ENCODE measurements at regions not wholly inside any gene's neighbourhood (a gene's known extent, or its start where the extent isn't known, plus 50 kb on each side); places are given as distances from the start of the nearest gene placed in this dataset.
A peak's percentile ranks its signal among the peaks of the same experiment; 100 is the strongest.

GRCh38 chr3:55183201-55183600, 255.3 kb upstream of the LRTM1 start:
- DNase-seq (ENCODE audit: low spot score) (no peak), FAIRE-seq (no peak)

GRCh38 chr3:55180936-55181535, 253.2 kb upstream of the LRTM1 start:
- FAIRE-seq = peak; percentile 47
- DNase-seq (ENCODE audit: low spot score) = no peak

- no peak for FAIRE-seq
- no peak for DNase-seq (ENCODE audit: low spot score)
Observed at GRCh38 chr3:55180161-55180560, 252.3 kb upstream of the LRTM1 start.

- DNase-seq (ENCODE audit: low spot score) = no peak
- FAIRE-seq = no peak
Observed at GRCh38 chr3:55178336-55178735, 250.5 kb upstream of the LRTM1 start.

- no peak for FAIRE-seq
- no peak for DNase-seq (ENCODE audit: low spot score)
Observed at GRCh38 chr3:55177749-55178148, 249.9 kb upstream of the LRTM1 start.

- DNase-seq (ENCODE audit: low spot score) (no peak), FAIRE-seq (no peak)
Observed at GRCh38 chr3:55175423-55175822, 247.6 kb upstream of the LRTM1 start.

- FAIRE-seq (no peak), DNase-seq (ENCODE audit: low spot score) (no peak)
Observed at GRCh38 chr3:55174747-55175146, 246.9 kb upstream of the LRTM1 start.

GRCh38 chr3:55173504-55173903, 245.6 kb upstream of the LRTM1 start:
- no peak for DNase-seq (ENCODE audit: low spot score)

GRCh38 chr3:55172913-55173312, 245.1 kb upstream of the LRTM1 start:
- DNase-seq (ENCODE audit: low spot score) (no peak), FAIRE-seq (no peak)

More at GRCh38 chr3:55173504-55173903, 245.6 kb upstream of the LRTM1 start:
- no peak for FAIRE-seq

GRCh38 chr3:55170444-55170843, 242.6 kb upstream of the LRTM1 start:
- DNase-seq (ENCODE audit: low spot score) (no peak), FAIRE-seq (no peak)

- FAIRE-seq (peak; percentile 86), DNase-seq (ENCODE audit: low spot score) (peak; percentile 91)
Observed at GRCh38 chr3:55169608-55170072, 241.8 kb upstream of the LRTM1 start.

- no peak for FAIRE-seq
Observed at GRCh38 chr3:55169161-55169560, 241.3 kb upstream of the LRTM1 start.

GRCh38 chr3:55167586-55168317, 239.9 kb upstream of the LRTM1 start:
- FAIRE-seq (peak; percentile 72), DNase-seq (ENCODE audit: low spot score) (peak; percentile 61)

More at GRCh38 chr3:55169161-55169560, 241.3 kb upstream of the LRTM1 start:
- DNase-seq (ENCODE audit: low spot score) = no peak

GRCh38 chr3:55166576-55167555, 239.0 kb upstream of the LRTM1 start:
- FAIRE-seq (no peak), DNase-seq (ENCODE audit: low spot score) (no peak)

- FAIRE-seq (no peak), DNase-seq (ENCODE audit: low spot score) (no peak)
Observed at GRCh38 chr3:55165704-55166405, 238.0 kb upstream of the LRTM1 start.

- FAIRE-seq = no peak
- no peak for DNase-seq (ENCODE audit: low spot score)
Observed at GRCh38 chr3:55165278-55165677, 237.4 kb upstream of the LRTM1 start.

- FAIRE-seq = no peak
- no peak for DNase-seq (ENCODE audit: low spot score)
Observed at GRCh38 chr3:55164876-55165275, 237.0 kb upstream of the LRTM1 start.

- DNase-seq (ENCODE audit: low spot score) (no peak), FAIRE-seq (no peak)
Observed at GRCh38 chr3:55164191-55164590, 236.3 kb upstream of the LRTM1 start.

- no peak for FAIRE-seq
- DNase-seq (ENCODE audit: low spot score) = no peak
Observed at GRCh38 chr3:55163421-55163820, 235.6 kb upstream of the LRTM1 start.

GRCh38 chr3:55162031-55162795, 234.4 kb upstream of the LRTM1 start:
- DNase-seq (ENCODE audit: low spot score) (peak; percentile 87), FAIRE-seq (peak; percentile 95)

Measured in RCC 7860 (cell line).